SK-N-SH (cell line): ENCODE measurements at regions not wholly inside any gene's neighbourhood (a gene's known extent, or its start where the extent isn't known, plus 50 kb on each side); places are given as distances from the start of the nearest gene placed in this dataset.

Experiments used
- NRF1 ChIP-seq: IDR thresholded peaks from 2 replicates; pipeline ENCODE4 v1.6.1; 2012; ENCODE audit warnings: low read depth, mild to moderate bottlenecking, low read length
- POLR2AphosphoS5 ChIP-seq: IDR thresholded peaks from 2 replicates; pipeline ENCODE4 v1.6.1; 2012; ENCODE audit warnings: low read depth, low read length
- YY1 ChIP-seq: IDR thresholded peaks from 2 replicates; pipeline ENCODE4 v1.4.0; 2012; ENCODE audit warnings: low read depth, mild to moderate bottlenecking
- TF ChIP-seq, protein P1 (sequence below): fragments of 200-600 bp; sonication (generic); IDR thresholded peaks from 2 replicates; pipeline ENCODE4 v1.6.1; 2017; ENCODE audit warnings: antibody characterized with exemption, mild to moderate bottlenecking, moderate library complexity

- TF ChIP-seq, protein P1, sequence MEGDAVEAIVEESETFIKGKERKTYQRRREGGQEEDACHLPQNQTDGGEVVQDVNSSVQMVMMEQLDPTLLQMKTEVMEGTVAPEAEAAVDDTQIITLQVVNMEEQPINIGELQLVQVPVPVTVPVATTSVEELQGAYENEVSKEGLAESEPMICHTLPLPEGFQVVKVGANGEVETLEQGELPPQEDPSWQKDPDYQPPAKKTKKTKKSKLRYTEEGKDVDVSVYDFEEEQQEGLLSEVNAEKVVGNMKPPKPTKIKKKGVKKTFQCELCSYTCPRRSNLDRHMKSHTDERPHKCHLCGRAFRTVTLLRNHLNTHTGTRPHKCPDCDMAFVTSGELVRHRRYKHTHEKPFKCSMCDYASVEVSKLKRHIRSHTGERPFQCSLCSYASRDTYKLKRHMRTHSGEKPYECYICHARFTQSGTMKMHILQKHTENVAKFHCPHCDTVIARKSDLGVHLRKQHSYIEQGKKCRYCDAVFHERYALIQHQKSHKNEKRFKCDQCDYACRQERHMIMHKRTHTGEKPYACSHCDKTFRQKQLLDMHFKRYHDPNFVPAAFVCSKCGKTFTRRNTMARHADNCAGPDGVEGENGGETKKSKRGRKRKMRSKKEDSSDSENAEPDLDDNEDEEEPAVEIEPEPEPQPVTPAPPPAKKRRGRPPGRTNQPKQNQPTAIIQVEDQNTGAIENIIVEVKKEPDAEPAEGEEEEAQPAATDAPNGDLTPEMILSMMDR, result no peak
- TF ChIP-seq POLR2AphosphoS5, result no peak
- TF ChIP-seq NRF1, result no peak
- TF ChIP-seq YY1, result no peak
Observed at GRCh38 chr3:124172283-124172682, 180.4 kb upstream of the ROPN1 start.
